ENCODE measurements at regions not wholly inside any gene's neighbourhood (a gene's known extent, or its start where the extent isn't known, plus 50 kb on each side); places are given as distances from the start of the nearest gene placed in this dataset.

- DNase-seq (ENCODE audit: low spot score): no peak
Measured at GRCh38 chr11:33411751-33412150, 154.6 kb downstream of the HIPK3 start.

GRCh38 chr11:33410086-33410765 lies 153.0 kb downstream of the HIPK3 start:
- DNase-seq (ENCODE audit: low spot score): no peak

Data from CD4-positive, alpha-beta T cell treated with Interleukin-2 at 100 ng/mL for 4 hours (primary cell).